GM12878 (cell line): ENCODE measurements at regions not wholly inside any gene's neighbourhood (a gene's known extent, or its start where the extent isn't known, plus 50 kb on each side); places are given as distances from the start of the nearest gene placed in this dataset.

Experiments used
- ATAC-seq: fragments of 200-7000 bp; cut with Tn5 transposase; 3 replicates; pipeline ENCODE4 v1.9.1; 2020; ENCODE audit warnings: mild to moderate bottlenecking, moderate library complexity
- BruUV-seq: library from RNA; stranded (reverse); fragments of 400-500 nt; replicated peaks from 2 replicates; lab custom pipeline; 2021; lab: Mats Ljungman, UMichigan
- CTCF ChIA-PET: fragments of 300-600 bp; sonication (Branson Sonifier 250); formaldehyde crosslinking; extraction: SDS; loops from one replicate; lab custom pipeline; 2021; ENCODE audit warnings: inconsistent platforms; lab: Yijun Ruan, JAX
- POLR2A ChIA-PET: fragments of 350-600 bp; formaldehyde crosslinking; extraction: SDS; loops from one replicate; lab custom pipeline; 2021; ENCODE audit warnings: inconsistent platforms; lab: Charles Lee
- RAD21 ChIA-PET: fragments of 300-600 bp; sonication (Branson Sonifier 250); formaldehyde crosslinking; loops from one replicate; lab custom pipeline; 2023; ENCODE audit warnings: antibody characterized with exemption; ENCODE audit not compliant: unreplicated experiment; lab: Charles Lee
- SMC1A ChIA-PET: fragments of 300-600 bp; sonication (Branson Sonifier 250); formaldehyde crosslinking; loops from one replicate; lab custom pipeline; 2023; ENCODE audit not compliant: unreplicated experiment, uncharacterized antibody; lab: Charles Lee
- DNase-seq: peaks from one replicate; pipeline ENCODE4 v3.0.0-alpha.2; 2011; ENCODE audit warnings: low read depth, low spot score
- FAIRE-seq: peaks from 3 replicates; lab custom pipeline; 2011; peaks lifted over from hg19 to GRCh38; lab: Jason Lieb, UNC
- H2AFZ ChIP-seq: 2 replicates; pipeline ENCODE4 v1.6.0; 2011; ENCODE audit warnings: low read depth, low read length, control low read depth; ENCODE audit not compliant: control insufficient read depth
- H3K27ac ChIP-seq: 2 replicates; pipeline ENCODE4 v1.5.1; 2011; ENCODE audit warnings: control low read depth; ENCODE audit not compliant: control insufficient read depth, insufficient read depth
- H3K27me3 ChIP-seq, 2 experiments: replicated peaks in 1 of 2; 2 replicates each; pipeline versions ENCODE4 v1.6.0 to v1.6.1; 2011; ENCODE audit warnings: low read length in 1 of 2; ENCODE audit not compliant: control insufficient read depth in 2 of 2, insufficient read depth in 2 of 2
- H3K36me3 ChIP-seq, 2 experiments: 2 replicates each; pipeline ENCODE4 v1.5.1; 2011; ENCODE audit warnings: low read length in 1 of 2; ENCODE audit not compliant: control insufficient read depth in 2 of 2, insufficient read depth in 2 of 2
- H3K4me1 ChIP-seq: 2 replicates; pipeline ENCODE4 v1.6.1; 2011; ENCODE audit warnings: mild to moderate bottlenecking, low read length, moderate library complexity, mixed read lengths; ENCODE audit not compliant: control insufficient read depth, insufficient read depth
- H3K4me2 ChIP-seq: 2 replicates; pipeline ENCODE4 v1.6.0; 2011; ENCODE audit warnings: control low read depth; ENCODE audit not compliant: control insufficient read depth, insufficient read depth
- H3K4me3 ChIP-seq: fragments of 200-600 bp; sonication (generic); 2 replicates; pipeline ENCODE4 v1.5.1; 2016
- H3K79me2 ChIP-seq: 2 replicates; pipeline ENCODE4 v1.6.0; 2011; ENCODE audit warnings: low read length; ENCODE audit not compliant: control insufficient read depth, insufficient read depth
- H3K9ac ChIP-seq: 2 replicates; pipeline ENCODE4 v1.8.0; 2011; ENCODE audit warnings: low read length, control low read depth, mixed read lengths; ENCODE audit not compliant: control insufficient read depth, insufficient read depth
- H3K9me3 ChIP-seq: replicated peaks from 3 replicates; pipeline ENCODE4 v1.5.1; 2011; ENCODE audit warnings: mild to moderate bottlenecking, low read length; ENCODE audit not compliant: control insufficient read depth, insufficient read depth
- H4K20me1 ChIP-seq: 2 replicates; pipeline ENCODE4 v1.6.0; 2011; ENCODE audit not compliant: control insufficient read depth, insufficient read depth
- ASH2L ChIP-seq: fragments of 300-600, 200-600 bp; sonication (generic); IDR thresholded peaks from 2 replicates; pipeline ENCODE4 v1.6.1; 2017; ENCODE audit warnings: low read depth, mild to moderate bottlenecking, borderline replicate concordance
- CREM ChIP-seq: IDR thresholded peaks from 2 replicates; pipeline ENCODE4 v1.6.1; 2014; ENCODE audit warnings: antibody characterized with exemption, low read depth
- GATAD2B ChIP-seq: fragments of 450-650 bp; conservative IDR thresholded peaks from 2 replicates; pipeline ENCODE4 v1.6.1; 2017; ENCODE audit warnings: low read depth, mild to moderate bottlenecking, moderate library complexity
- IKZF1 ChIP-seq: fragments of 450-650 bp; conservative IDR thresholded peaks from 2 replicates; pipeline ENCODE4 v1.6.1; 2017; ENCODE audit warnings: antibody characterized with exemption, mild to moderate bottlenecking
- IKZF2 ChIP-seq, 2 experiments: fragments of 450-650 bp; IDR thresholded peaks; 2 replicates each; pipeline ENCODE4 v1.6.1; 2017; ENCODE audit warnings: mild to moderate bottlenecking in 2 of 2, moderate library complexity in 2 of 2
- MLLT1 ChIP-seq: fragments of 450-650 bp; IDR thresholded peaks from 2 replicates; pipeline ENCODE4 v1.6.1; 2016; ENCODE audit warnings: mild to moderate bottlenecking
- PAX8 ChIP-seq: fragments of 450-650 bp; IDR thresholded peaks from 2 replicates; pipeline ENCODE4 v1.6.1; 2017; ENCODE audit warnings: mild to moderate bottlenecking, moderate library complexity
- POLR2AphosphoS2 ChIP-seq: IDR thresholded peaks from 2 replicates; pipeline ENCODE4 v1.6.1; 2011; ENCODE audit warnings: low read depth, mild to moderate bottlenecking, low read length, improper control_type of control experiment, moderate library complexity
- POU2F2 ChIP-seq: IDR thresholded peaks from 3 replicates; pipeline ENCODE4 v1.6.1; 2011; ENCODE audit warnings: low read depth, mild to moderate bottlenecking, low read length, borderline replicate concordance
- RB1 ChIP-seq: fragments of 450-650 bp; formaldehyde crosslinking; IDR thresholded peaks from 2 replicates; pipeline ENCODE4 v1.6.1; 2017; ENCODE audit warnings: mild to moderate bottlenecking, borderline replicate concordance
- SMAD5 ChIP-seq: IDR thresholded peaks from 2 replicates; pipeline ENCODE4 v1.6.1; 2016; ENCODE audit warnings: antibody characterized with exemption, low read depth
- SMC3 ChIP-seq: IDR thresholded peaks from 2 replicates; pipeline ENCODE4 v1.6.1; 2011; ENCODE audit warnings: low read length, improper control_type of control experiment, borderline replicate concordance
- YY1 ChIP-seq: IDR thresholded peaks from 2 replicates; pipeline ENCODE4 v1.6.1; 2011; ENCODE audit warnings: low read depth, mild to moderate bottlenecking, low read length
- WGBS: methylation state at CpG from one replicate; pipeline ENCODE4 v1.1.6; 2016; ENCODE audit warnings: low lambda C conversion rate; ENCODE audit not compliant: insufficient replicate concordance, insufficient coverage; ENCODE audit errors: missing lambda C conversion rate; 5-methylcytosine and 5-hydroxymethylcytosine counted together
- in situ Hi-C: fragments of 300-500 bp; cut with MboI; formaldehyde crosslinking; loops from 9 replicates; pipeline ENCODE4 v1.14.3; 2018; ENCODE audit warnings: mixed read lengths
- intact Hi-C: fragments of 100-400 bp; cut with micrococcal nuclease; formaldehyde crosslinking; loops from one replicate; pipeline ENCODE4 v1.14.2; 2022; ENCODE audit not compliant: unreplicated experiment
- TF ChIP-seq, protein P1 (sequence below): IDR thresholded peaks from 2 replicates; pipeline ENCODE4 v1.6.1; 2012; ENCODE audit warnings: mild to moderate bottlenecking, low read depth, low read length
- TF ChIP-seq, protein P2 (sequence below): IDR thresholded peaks from 2 replicates; pipeline ENCODE4 v1.6.1; 2011; ENCODE audit warnings: borderline replicate concordance, low read depth, mild to moderate bottlenecking, moderate library complexity, mixed read lengths, low read length; ENCODE audit not compliant: insufficient read depth; ENCODE audit errors: extremely low read length

- TF ChIP-seq IKZF2 (IDR thresholded peaks at IDR 0.05) (no peak), POLR2AphosphoS2 (no peak), SMC3 (peak; percentile 45), PAX8 (no peak), CREM (no peak)
- TF ChIP-seq, protein P1, sequence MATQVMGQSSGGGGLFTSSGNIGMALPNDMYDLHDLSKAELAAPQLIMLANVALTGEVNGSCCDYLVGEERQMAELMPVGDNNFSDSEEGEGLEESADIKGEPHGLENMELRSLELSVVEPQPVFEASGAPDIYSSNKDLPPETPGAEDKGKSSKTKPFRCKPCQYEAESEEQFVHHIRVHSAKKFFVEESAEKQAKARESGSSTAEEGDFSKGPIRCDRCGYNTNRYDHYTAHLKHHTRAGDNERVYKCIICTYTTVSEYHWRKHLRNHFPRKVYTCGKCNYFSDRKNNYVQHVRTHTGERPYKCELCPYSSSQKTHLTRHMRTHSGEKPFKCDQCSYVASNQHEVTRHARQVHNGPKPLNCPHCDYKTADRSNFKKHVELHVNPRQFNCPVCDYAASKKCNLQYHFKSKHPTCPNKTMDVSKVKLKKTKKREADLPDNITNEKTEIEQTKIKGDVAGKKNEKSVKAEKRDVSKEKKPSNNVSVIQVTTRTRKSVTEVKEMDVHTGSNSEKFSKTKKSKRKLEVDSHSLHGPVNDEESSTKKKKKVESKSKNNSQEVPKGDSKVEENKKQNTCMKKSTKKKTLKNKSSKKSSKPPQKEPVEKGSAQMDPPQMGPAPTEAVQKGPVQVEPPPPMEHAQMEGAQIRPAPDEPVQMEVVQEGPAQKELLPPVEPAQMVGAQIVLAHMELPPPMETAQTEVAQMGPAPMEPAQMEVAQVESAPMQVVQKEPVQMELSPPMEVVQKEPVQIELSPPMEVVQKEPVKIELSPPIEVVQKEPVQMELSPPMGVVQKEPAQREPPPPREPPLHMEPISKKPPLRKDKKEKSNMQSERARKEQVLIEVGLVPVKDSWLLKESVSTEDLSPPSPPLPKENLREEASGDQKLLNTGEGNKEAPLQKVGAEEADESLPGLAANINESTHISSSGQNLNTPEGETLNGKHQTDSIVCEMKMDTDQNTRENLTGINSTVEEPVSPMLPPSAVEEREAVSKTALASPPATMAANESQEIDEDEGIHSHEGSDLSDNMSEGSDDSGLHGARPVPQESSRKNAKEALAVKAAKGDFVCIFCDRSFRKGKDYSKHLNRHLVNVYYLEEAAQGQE = no peak
- TF ChIP-seq, all 136 proteins: peak for 4
These were observed 136.1 kb upstream of the WSCD2 start (continued) for GRCh38 chr12:107992870-107993451.

DNA sequence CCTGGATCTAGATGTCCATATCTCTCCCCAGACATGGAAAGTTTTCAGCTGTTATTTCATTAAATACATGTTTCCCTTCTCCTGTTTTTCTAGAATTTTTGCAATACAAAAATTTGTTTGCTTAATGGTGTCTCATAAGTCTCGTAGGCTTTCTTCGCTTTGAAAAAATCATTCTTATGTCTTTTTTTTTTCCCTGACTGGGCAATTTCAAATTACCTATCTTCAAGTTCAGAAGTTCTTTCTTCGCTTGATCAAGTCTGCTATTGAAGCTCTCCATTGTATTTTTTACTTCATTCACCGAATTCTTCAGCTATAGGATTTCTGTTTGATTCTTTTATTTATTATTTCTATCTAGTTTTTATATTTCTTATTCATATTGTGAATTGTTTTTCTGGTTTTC, 130.2 kb upstream of the WSCD2 start:
- no peaks in the 10 kb centered on the region for H4K20me1 ChIP-seq
- ChIA-PET RAD21 (no interaction called here), POLR2A (no interaction called here), CTCF (interaction anchor here (0.7 to 1.8 kb wide), 2 partner anchors 9 to 593 kb away, joined by 4 to 7 read pairs; no protein-coding TSS in a partner anchor), SMC1A (no interaction called here)
- H2AFZ ChIP-seq = no peak overlapping the region
- H3K36me3 ChIP-seq = no peaks in the 10 kb centered on the region
- DNase-seq = no peak
- TF ChIP-seq, protein P2, sequence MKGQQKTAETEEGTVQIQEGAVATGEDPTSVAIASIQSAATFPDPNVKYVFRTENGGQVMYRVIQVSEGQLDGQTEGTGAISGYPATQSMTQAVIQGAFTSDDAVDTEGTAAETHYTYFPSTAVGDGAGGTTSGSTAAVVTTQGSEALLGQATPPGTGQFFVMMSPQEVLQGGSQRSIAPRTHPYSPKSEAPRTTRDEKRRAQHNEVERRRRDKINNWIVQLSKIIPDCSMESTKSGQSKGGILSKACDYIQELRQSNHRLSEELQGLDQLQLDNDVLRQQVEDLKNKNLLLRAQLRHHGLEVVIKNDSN = no peak
- TF ChIP-seq GATAD2B = no peak
- TF ChIP-seq RB1 = no peak
- TF ChIP-seq SMAD5 = no peak
- no peak for TF ChIP-seq POU2F2
- TF ChIP-seq PAX8 = no peak
- TF ChIP-seq ASH2L = no peak
- TF ChIP-seq IKZF1 = no peak
- no peak for TF ChIP-seq MLLT1
- TF ChIP-seq YY1 = no peak
- no TSS peak for BruUV-seq
- H3K4me1 ChIP-seq = no peaks in the 10 kb centered on the region
- ATAC-seq = no peak
- WGBS = 29% methylated on average over 4 of the region's 4 CpGs
- no peaks in the 10 kb centered on the region for H3K9me3 ChIP-seq
- no peaks in the 10 kb centered on the region for H3K79me2 ChIP-seq
- no peak for FAIRE-seq
- no peak overlapping the region for H3K9ac ChIP-seq
- in situ Hi-C loops (no loop called here), intact Hi-C loops (no loop called here)
- H3K4me3 ChIP-seq = no peak overlapping the region
- no peak overlapping the region for H3K27ac ChIP-seq
- 0 out of 4 replicates have a peak, but pooled peaks cover 0 to 3% of the 10 kb centered on the region in 2 experiments for H3K27me3 ChIP-seq
- no peak overlapping the region for H3K4me2 ChIP-seq
